HG03060 (cell line): ENCODE measurements at regions not wholly inside any gene's neighbourhood (a gene's known extent, or its start where the extent isn't known, plus 50 kb on each side); places are given as distances from the start of the nearest gene placed in this dataset.
"Not testable (repeated sequence)": the region's sequence is repeated elsewhere in the genome, so short reads cannot be mapped to it uniquely, and the experiment has no call there.

ENCODE experiments used
- ATAC-seq: cut with Tn5 transposase; IDR thresholded peaks from one replicate; pipeline ENCODE4 v1.9.1; 2021; ENCODE audit warnings: low read depth, moderate number of reproducible peaks; ENCODE audit not compliant: unreplicated experiment

DNA sequence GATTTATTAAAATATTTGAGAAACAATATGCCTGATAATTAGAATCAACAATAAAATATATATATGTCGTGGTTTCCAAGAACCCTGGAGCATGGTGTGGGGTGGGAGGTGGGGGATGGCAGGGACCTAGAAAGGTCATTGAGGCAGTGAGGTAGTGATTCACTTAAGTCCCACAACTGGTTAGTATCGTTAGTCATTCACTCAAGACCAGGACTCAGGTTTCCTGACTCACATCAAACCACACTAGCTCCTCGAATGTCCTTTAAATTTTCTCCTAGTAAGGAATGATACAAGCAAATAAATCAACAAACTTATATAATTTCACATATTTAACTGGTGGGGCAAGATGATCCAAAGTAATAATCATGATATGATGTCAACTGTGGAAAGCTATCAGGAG lies 158.8 kb upstream of the AADAT start:
- ATAC-seq, result no peak

DNA sequence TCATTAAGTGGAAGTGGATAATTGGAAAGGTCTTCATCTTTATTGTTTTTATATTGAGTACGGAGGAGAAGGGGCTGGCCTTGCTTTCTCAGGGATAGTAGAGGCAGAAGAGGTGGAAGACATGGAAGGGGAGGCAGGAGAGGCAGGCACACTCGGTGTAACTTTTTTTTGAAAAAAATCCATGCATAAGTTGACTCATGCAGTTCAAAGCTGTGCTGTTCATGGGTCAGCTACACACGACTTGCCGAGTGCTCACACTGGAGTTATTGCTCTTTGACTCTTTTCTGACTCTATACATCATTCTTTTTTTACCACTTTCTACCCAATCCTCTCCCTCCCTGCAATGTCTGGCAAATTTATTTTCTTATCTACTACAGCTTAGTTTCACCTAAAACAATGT lies 158.3 kb upstream of the AADAT start:
- no peak for ATAC-seq

DNA sequence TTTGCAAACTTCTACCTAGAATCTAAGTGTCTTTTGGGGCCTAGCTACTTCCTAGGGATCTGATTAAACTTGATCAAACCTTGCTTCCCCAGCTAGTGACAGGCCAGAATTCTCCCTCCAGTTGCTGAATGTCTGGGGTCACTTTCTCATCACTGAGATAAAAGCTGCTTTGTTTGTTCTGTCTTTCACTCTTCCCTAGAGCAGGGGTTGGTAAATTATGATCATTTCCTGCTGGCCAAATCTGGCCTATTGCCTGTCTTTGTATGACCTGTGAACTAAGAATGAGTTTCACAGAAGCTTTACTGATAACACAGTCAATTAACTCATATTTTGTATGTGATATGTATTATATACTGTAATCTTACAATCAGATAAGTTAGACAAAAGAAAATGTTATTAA lies 157.8 kb upstream of the AADAT start:
- no peak for ATAC-seq

DNA sequence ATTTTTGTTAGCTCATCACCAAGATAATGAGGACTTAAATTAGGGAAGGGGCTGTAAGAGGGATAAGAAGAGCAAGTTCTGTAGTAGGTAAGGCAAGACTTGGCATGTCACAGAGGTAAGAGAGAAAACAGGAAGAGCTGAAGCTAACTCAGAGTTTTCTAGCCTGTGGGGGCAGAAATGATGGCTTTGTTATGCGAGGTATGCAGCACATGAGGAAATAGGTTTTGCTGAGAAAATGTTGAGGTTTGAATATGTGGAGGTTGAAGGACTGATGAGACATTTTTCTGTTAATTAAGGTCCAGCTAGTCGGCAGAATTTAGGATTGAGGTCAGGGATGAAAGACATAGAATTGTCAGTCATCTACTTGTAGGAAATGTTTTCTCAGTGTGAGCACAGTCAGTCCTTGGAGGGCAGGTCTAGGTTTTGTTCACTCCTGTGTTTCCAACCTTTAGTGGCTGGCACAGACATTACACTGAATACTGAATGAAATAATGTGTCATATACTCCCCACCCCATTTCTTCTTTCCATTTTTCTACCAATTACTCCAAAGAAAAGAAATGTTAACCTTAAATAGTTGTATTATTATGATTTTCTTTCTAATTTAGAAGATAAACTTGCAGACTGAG lies 154.0 kb upstream of the AADAT start:
- ATAC-seq, result no peak

- ATAC-seq, result no peak
Measured at GRCh38 chr4:170242471-170242870, 152.7 kb upstream of the AADAT start.

- ATAC-seq, result no peak
Measured at GRCh38 chr4:170234800-170235199, 145.0 kb upstream of the AADAT start.

DNA sequence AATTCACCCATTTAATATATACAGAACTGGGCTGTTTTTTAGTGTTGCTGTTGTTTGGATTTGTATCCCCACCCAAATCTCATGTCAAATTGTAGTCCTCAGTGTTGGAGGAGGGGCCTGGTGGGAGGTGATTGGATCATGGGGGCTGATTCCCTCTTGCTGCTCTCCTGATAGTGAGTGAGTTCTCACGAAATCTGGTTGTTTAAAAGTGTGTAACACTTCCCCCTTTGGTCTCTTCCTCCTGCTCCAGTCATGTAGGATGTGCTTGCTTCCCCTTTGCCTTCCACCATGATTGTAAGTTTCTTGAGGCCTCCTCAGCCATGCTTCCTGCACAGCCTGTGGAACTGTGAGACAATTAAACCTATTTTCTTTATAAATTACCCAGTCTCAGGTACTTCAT lies 141.6 kb upstream of the AADAT start:
- no peak for ATAC-seq

DNA sequence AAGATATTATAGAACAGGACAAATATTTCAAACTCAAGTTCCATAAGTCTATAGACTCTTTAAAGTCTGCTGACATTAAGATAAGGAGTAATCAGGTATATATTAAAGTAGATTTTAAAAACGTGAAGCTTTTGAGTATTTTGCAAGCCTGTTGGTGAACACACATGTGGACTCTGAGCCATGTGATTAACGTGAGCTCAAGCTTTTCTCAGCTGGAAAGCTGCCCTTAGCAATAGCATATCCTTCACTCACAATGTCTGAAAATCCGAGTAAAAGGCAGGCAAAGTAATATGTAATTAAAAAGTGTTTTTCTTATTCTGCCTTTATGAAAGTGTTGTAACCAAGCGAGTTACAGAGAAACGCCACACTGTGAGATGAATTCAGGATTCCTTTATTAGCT lies 140.5 kb upstream of the AADAT start:
- ATAC-seq, result no peak

DNA sequence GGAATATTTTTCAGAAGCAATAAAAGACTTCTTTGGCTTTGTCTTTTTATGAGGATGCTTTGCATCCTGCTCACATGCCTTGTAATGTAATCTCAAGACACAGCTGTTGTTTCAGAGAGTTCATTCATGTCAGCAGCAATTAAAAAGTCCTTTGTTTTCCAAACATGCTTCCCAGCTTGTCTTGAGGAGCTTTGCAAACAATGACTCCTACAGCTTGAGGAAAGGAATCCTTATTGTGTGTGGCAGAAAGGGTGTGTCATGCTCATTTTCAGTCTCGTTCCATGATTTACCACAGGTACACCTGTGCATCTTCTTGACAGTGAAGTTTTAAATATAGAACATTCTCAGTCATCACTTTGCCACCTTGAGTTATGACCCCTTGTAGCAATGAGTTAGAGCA lies 139.2 kb upstream of the AADAT start:
- ATAC-seq, result no peak

GRCh38 chr4:170227928-170228327 lies 138.2 kb upstream of the AADAT start:
- ATAC-seq, result no peak

DNA sequence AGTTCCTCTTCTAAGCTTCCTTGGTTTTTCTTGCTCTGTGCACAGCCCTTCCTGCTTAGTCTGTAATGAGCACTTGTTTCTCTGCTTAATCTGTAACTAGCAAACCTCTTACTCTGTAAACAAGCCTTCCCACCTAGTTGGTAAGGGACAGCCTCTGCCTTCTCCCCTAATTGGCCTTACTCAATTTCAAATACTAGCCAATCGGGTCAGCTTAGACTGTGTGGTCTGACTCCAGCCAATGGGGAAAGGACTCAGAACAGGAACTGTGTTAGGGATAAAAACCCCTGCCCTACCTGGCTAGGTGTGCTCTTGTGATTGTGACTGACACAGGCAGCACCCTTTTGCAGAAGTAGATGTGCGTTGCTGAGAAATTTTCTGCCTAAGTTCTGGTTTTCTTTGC lies 136.5 kb upstream of the AADAT start:
- ATAC-seq, result no peak

DNA sequence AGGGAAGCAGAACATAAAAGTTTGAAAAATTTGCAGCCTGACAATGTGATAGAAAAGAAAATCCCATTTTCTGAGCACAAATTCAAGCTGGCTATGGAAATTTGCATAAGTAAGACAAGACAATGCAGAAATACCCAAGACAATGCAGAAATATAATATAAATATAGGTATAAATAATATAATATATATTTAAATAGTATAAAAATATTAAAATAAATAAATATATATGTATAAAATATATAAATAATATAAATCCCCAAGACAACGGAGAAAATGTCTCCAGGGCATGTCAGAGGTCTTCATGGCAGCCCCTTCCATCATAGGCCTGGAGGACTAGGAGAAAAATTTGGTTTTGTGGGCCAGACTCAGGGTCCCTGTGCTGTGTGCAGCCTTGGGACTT lies 125.0 kb upstream of the AADAT start:
- ATAC-seq, result no peak

- no peak for ATAC-seq
Measured at GRCh38 chr4:170214101-170214500, 124.3 kb upstream of the AADAT start.

DNA sequence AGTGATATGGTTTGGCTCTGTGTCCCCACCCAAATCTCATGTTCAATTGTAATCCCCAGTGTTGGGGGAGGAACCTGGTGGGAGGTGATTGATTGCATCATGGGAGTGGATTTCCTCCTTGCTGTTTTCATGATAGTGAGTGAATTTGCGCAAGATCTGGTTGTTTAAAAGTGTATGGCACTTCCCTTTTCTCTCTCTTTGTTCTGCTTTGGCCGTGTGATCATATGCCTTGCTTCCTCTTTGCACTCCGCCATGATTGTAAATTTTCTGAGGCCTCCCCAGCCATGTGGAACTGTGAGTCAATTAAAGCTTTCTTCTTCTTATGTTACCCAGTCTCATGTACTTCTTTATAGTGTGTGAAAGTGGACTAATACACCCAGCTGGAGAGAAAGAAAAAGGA lies 113.0 kb upstream of the AADAT start:
- peak; percentile 60 for ATAC-seq

GRCh38 chr4:170198747-170199146 lies 109.0 kb upstream of the AADAT start:
- ATAC-seq, result no peak

DNA sequence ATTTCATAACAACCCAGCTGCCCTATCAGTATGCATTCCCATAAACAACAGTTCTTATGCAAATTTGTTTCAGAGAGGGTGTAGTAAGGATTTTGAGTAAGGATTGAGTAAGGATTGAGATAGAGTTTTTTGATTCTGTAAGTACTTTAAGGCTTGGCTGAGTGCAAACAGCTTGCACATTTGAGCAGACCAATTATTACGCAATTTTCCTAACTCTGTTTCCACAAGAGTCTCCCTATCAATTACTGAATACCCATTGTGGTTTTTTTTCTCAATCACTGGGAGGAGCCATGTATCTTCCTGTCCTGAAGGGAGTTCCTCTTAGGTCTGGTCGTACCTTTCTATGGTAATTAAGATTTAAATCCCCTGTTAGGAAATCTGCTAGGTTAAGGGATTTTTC lies 105.0 kb upstream of the AADAT start:
- not testable (repeated sequence) for ATAC-seq

- ATAC-seq, result no peak
Measured at GRCh38 chr4:170193496-170193895, 103.7 kb upstream of the AADAT start.

DNA sequence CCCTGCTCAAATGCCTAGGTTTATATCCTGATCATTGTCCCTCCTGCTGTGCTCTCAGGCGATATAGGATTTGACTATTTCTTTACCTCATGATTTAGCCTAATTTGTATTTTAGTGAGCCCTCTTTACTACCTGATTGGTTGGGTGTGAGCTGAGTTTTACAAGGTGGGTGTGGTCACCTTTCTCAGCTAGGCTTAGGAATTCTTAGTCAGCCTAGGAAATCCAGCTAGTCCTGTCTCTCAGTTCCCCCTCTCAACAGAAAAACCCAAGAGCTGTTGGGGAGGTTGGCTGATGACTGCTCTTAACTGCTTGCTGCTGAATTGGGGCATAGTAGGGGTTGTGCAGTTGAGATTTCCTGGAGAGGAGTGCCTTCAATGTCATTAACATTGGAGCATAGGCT lies 100.5 kb upstream of the AADAT start:
- no peak for ATAC-seq

GRCh38 chr4:170170861-170171260 lies 81.1 kb upstream of the AADAT start:
- no peak for ATAC-seq

- no peak for ATAC-seq
Measured at GRCh38 chr4:170169699-170170098, 79.9 kb upstream of the AADAT start.

DNA sequence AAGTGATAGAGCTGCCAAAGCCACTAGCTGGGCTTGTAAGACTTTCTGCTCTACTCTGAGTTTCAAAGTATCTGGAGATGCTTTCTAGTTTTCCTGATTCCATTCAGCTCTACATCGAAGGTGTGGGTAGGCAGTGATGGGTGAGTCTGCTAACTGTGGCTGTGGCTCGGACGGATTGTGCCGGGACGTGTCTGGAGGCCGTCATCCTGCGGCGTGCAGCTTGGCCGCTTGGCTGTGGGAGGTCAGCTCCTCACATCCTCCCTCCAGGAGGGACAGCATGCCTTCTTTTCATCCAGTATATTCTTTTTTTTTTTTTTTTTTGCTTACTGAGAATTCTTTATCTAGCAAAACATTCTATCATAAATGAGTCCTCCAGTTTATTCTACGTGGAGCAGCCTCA lies 77.9 kb upstream of the AADAT start:
- ATAC-seq, result no peak

- ATAC-seq, result not testable (repeated sequence)
Measured at GRCh38 chr4:170166193-170166592, 76.4 kb upstream of the AADAT start.

GRCh38 chr4:170162416-170162815 lies 72.7 kb upstream of the AADAT start:
- ATAC-seq, result no peak
